GM12878 (cell line): ENCODE measurements at regions not wholly inside any gene's neighbourhood (a gene's known extent, or its start where the extent isn't known, plus 50 kb on each side); places are given as distances from the start of the nearest gene placed in this dataset.

Source experiments
- ATAC-seq: fragments of 200-7000 bp; cut with Tn5 transposase; 3 replicates; pipeline ENCODE4 v1.9.1; 2020; ENCODE audit warnings: mild to moderate bottlenecking, moderate library complexity
- BruUV-seq: library from RNA; stranded (reverse); fragments of 400-500 nt; replicated peaks from 2 replicates; lab custom pipeline; 2021; lab: Mats Ljungman, UMichigan
- CTCF ChIA-PET: fragments of 300-600 bp; sonication (Branson Sonifier 250); formaldehyde crosslinking; extraction: SDS; loops from one replicate; lab custom pipeline; 2021; ENCODE audit warnings: inconsistent platforms; lab: Yijun Ruan, JAX
- POLR2A ChIA-PET: fragments of 350-600 bp; formaldehyde crosslinking; extraction: SDS; loops from one replicate; lab custom pipeline; 2021; ENCODE audit warnings: inconsistent platforms; lab: Charles Lee
- RAD21 ChIA-PET: fragments of 300-600 bp; sonication (Branson Sonifier 250); formaldehyde crosslinking; loops from one replicate; lab custom pipeline; 2023; ENCODE audit warnings: antibody characterized with exemption; ENCODE audit not compliant: unreplicated experiment; lab: Charles Lee
- SMC1A ChIA-PET: fragments of 300-600 bp; sonication (Branson Sonifier 250); formaldehyde crosslinking; loops from one replicate; lab custom pipeline; 2023; ENCODE audit not compliant: unreplicated experiment, uncharacterized antibody; lab: Charles Lee
- DNase-seq: peaks from one replicate; pipeline ENCODE4 v3.0.0-alpha.2; 2011; ENCODE audit warnings: low read depth, low spot score
- FAIRE-seq: peaks from 3 replicates; lab custom pipeline; 2011; peaks lifted over from hg19 to GRCh38; lab: Jason Lieb, UNC
- H2AFZ ChIP-seq: 2 replicates; pipeline ENCODE4 v1.6.0; 2011; ENCODE audit warnings: low read depth, low read length, control low read depth; ENCODE audit not compliant: control insufficient read depth
- H3K27ac ChIP-seq: 2 replicates; pipeline ENCODE4 v1.5.1; 2011; ENCODE audit warnings: control low read depth; ENCODE audit not compliant: control insufficient read depth, insufficient read depth
- H3K27me3 ChIP-seq, 2 experiments: replicated peaks in 1 of 2; 2 replicates each; pipeline versions ENCODE4 v1.6.0 to v1.6.1; 2011; ENCODE audit warnings: low read length in 1 of 2; ENCODE audit not compliant: control insufficient read depth in 2 of 2, insufficient read depth in 2 of 2
- H3K36me3 ChIP-seq, 2 experiments: 2 replicates each; pipeline ENCODE4 v1.5.1; 2011; ENCODE audit warnings: low read length in 1 of 2; ENCODE audit not compliant: control insufficient read depth in 2 of 2, insufficient read depth in 2 of 2
- H3K4me1 ChIP-seq: 2 replicates; pipeline ENCODE4 v1.6.1; 2011; ENCODE audit warnings: mild to moderate bottlenecking, low read length, moderate library complexity, mixed read lengths; ENCODE audit not compliant: control insufficient read depth, insufficient read depth
- H3K4me2 ChIP-seq: 2 replicates; pipeline ENCODE4 v1.6.0; 2011; ENCODE audit warnings: control low read depth; ENCODE audit not compliant: control insufficient read depth, insufficient read depth
- H3K4me3 ChIP-seq: fragments of 200-600 bp; sonication (generic); 2 replicates; pipeline ENCODE4 v1.5.1; 2016
- H3K79me2 ChIP-seq: 2 replicates; pipeline ENCODE4 v1.6.0; 2011; ENCODE audit warnings: low read length; ENCODE audit not compliant: control insufficient read depth, insufficient read depth
- H3K9ac ChIP-seq: 2 replicates; pipeline ENCODE4 v1.8.0; 2011; ENCODE audit warnings: low read length, control low read depth, mixed read lengths; ENCODE audit not compliant: control insufficient read depth, insufficient read depth
- H3K9me3 ChIP-seq: replicated peaks from 3 replicates; pipeline ENCODE4 v1.5.1; 2011; ENCODE audit warnings: mild to moderate bottlenecking, low read length; ENCODE audit not compliant: control insufficient read depth, insufficient read depth
- H4K20me1 ChIP-seq: 2 replicates; pipeline ENCODE4 v1.6.0; 2011; ENCODE audit not compliant: control insufficient read depth, insufficient read depth
- BACH1 ChIP-seq: fragments of 450-650 bp; IDR thresholded peaks from 2 replicates; pipeline ENCODE4 v1.6.1; 2017; ENCODE audit warnings: mild to moderate bottlenecking, borderline replicate concordance
- CREM ChIP-seq: IDR thresholded peaks from 2 replicates; pipeline ENCODE4 v1.6.1; 2014; ENCODE audit warnings: antibody characterized with exemption, low read depth
- EP300 ChIP-seq, 2 experiments: fragments of 150-350 bp in 1 of 2; IDR thresholded peaks; 2 replicates each; pipeline ENCODE4 v1.6.1; 2011 to 2012; ENCODE audit warnings: low read depth in 2 of 2, low read length in 2 of 2, borderline replicate concordance in 1 of 2, improper control_type of control experiment in 1 of 2, inconsistent platforms in 1 of 2; ENCODE audit not compliant: control insufficient read depth in 1 of 2
- ESRRA ChIP-seq: IDR thresholded peaks from 2 replicates; pipeline ENCODE4 v1.6.1; 2012; ENCODE audit warnings: mild to moderate bottlenecking, low read length, improper control_type of control experiment
- MEF2A ChIP-seq: IDR thresholded peaks from 2 replicates; pipeline ENCODE4 v1.6.1; 2011; ENCODE audit warnings: low read depth, mild to moderate bottlenecking, low read length, moderate library complexity; ENCODE audit not compliant: insufficient read depth
- PAX5 ChIP-seq: IDR thresholded peaks from 2 replicates; pipeline ENCODE4 v1.6.1; 2011; ENCODE audit warnings: low read depth, low read length, borderline replicate concordance
- PKNOX1 ChIP-seq: fragments of 450-650 bp; IDR thresholded peaks from 2 replicates; pipeline ENCODE4 v1.6.1; 2016; ENCODE audit warnings: mild to moderate bottlenecking
- REST ChIP-seq: IDR thresholded peaks from 2 replicates; pipeline ENCODE4 v1.6.1; 2012; ENCODE audit warnings: mild to moderate bottlenecking, low read depth, low read length
- ZBTB33 ChIP-seq: fragments of 450-650 bp; IDR thresholded peaks from 2 replicates; pipeline ENCODE4 v1.6.1; 2017; ENCODE audit warnings: mild to moderate bottlenecking
- ZNF384 ChIP-seq: IDR thresholded peaks from 2 replicates; pipeline ENCODE4 v1.6.1; 2012; ENCODE audit warnings: low read depth, mild to moderate bottlenecking, low read length, improper control_type of control experiment, borderline replicate concordance
- ZNF622 ChIP-seq: fragments of 450-650 bp; IDR thresholded peaks from 2 replicates; pipeline ENCODE4 v1.6.1; 2017; ENCODE audit warnings: mild to moderate bottlenecking, inconsistent platforms
- WGBS: methylation state at CpG from one replicate; pipeline ENCODE4 v1.1.6; 2016; ENCODE audit warnings: low lambda C conversion rate; ENCODE audit not compliant: insufficient replicate concordance, insufficient coverage; ENCODE audit errors: missing lambda C conversion rate; 5-methylcytosine and 5-hydroxymethylcytosine counted together
- in situ Hi-C: fragments of 300-500 bp; cut with MboI; formaldehyde crosslinking; loops from 9 replicates; pipeline ENCODE4 v1.14.3; 2018; ENCODE audit warnings: mixed read lengths
- intact Hi-C: fragments of 100-400 bp; cut with micrococcal nuclease; formaldehyde crosslinking; loops from one replicate; pipeline ENCODE4 v1.14.2; 2022; ENCODE audit not compliant: unreplicated experiment

- no peak for TF ChIP-seq BACH1
- TF ChIP-seq EP300 (IDR thresholded peaks at IDR 0.05; ENCODE audit: borderline replicate concordance in 1 of 2, control insufficient read depth in 1 of 2, low read depth in 2 of 2, low read length in 2 of 2): no peak
- no peak for TF ChIP-seq ZNF622
- no peak for TF ChIP-seq MEF2A
- TF ChIP-seq CREM: no peak
These were observed 521.8 kb upstream of the DPP6 start (continued) for GRCh38 chr7:153530441-153530840.

GRCh38 chr7:153532326-153532725 lies 519.9 kb upstream of the DPP6 start:
- no peak overlapping the region for H3K27ac ChIP-seq
- no peaks in the 10 kb centered on the region; the same call in 2 of the 3 replicates for H3K9me3 ChIP-seq
- ChIA-PET SMC1A (no interaction called here), RAD21 (no interaction called here), POLR2A (no interaction called here), CTCF (no interaction called here)
- no peak overlapping the region for H3K4me3 ChIP-seq
- in situ Hi-C loops: no loop called here
- ATAC-seq (no peak), FAIRE-seq (no peak), DNase-seq (no peak)
- H3K9ac ChIP-seq: no peak overlapping the region
- no peaks in the 10 kb centered on the region for H3K4me1 ChIP-seq
- WGBS: 18% methylated on average over 2 of the region's 2 CpGs
- H4K20me1 ChIP-seq: no peaks in the 10 kb centered on the region
- no TSS peak for BruUV-seq
- intact Hi-C loops: no loop called here
- H3K79me2 ChIP-seq: no peaks in the 10 kb centered on the region
- H3K27me3 ChIP-seq: no peaks in the 10 kb centered on the region
- no peak overlapping the region for H2AFZ ChIP-seq
- H3K36me3 ChIP-seq: no peaks in the 10 kb centered on the region
- no peak overlapping the region for H3K4me2 ChIP-seq
- no peak for TF ChIP-seq PKNOX1

GRCh38 chr7:153537271-153537670 lies 514.9 kb upstream of the DPP6 start:
- Histone ChIP-seq H3K79me2 (no peaks in the 10 kb centered on the region), H3K9ac (no peak overlapping the region), H3K27ac (no peak overlapping the region), H3K4me2 (no peak overlapping the region), H3K9me3 (no peaks in the 10 kb centered on the region; the same call in 2 of the 3 replicates), H3K4me3 (no peak overlapping the region), H4K20me1 (no peaks in the 10 kb centered on the region), H2AFZ (no peak overlapping the region), H3K27me3 (no peaks in the 10 kb centered on the region), H3K36me3 (no peaks in the 10 kb centered on the region), H3K4me1 (no peaks in the 10 kb centered on the region)
- SMC1A ChIA-PET: no interaction called here
- no peak for FAIRE-seq
- in situ Hi-C loops: no loop called here
- CTCF ChIA-PET: no interaction called here
- ATAC-seq: no peak
- no peak for DNase-seq
- BruUV-seq: no TSS peak
- 46% methylated on average over 8 of the region's 8 CpGs for WGBS
- RAD21 ChIA-PET: no interaction called here
- POLR2A ChIA-PET: no interaction called here
- intact Hi-C loops: no loop called here
- TF ChIP-seq PAX5 (no peak), ESRRA (no peak), ZBTB33 (no peak), REST (no peak), ZNF384 (no peak)
